ENCODE measurements at regions not wholly inside any gene's neighbourhood (a gene's known extent, or its start where the extent isn't known, plus 50 kb on each side); places are given as distances from the start of the nearest gene placed in this dataset.

DNA sequence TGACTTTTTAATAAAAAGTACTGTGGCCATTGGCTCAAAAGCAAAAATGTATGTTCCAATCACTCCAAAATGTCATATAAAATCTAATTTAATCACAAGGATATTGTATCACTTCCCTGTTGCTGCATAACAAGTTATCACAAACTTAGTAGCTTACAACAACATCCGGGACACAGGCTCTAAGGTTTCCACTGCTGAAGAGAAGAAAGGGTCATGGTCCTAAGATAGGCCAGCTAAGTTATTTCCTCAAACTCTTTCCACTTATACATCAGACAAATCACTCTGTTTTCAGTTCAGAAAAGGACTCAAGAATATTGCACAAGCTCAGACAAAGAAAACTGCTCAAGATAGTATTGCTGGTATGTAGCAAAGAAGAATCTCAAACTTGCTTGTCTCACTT, 78.5 kb upstream of the SULT1C3 start:
- no peak for DNase-seq (ENCODE audit: low read depth in 1 of 2, low spot score in 1 of 2)
- no peak for TF ChIP-seq JUND (IDR thresholded peaks at IDR 0.05; ENCODE audit: low read depth)
- in situ Hi-C loops (cut with HindIII; ENCODE audit: low pct_unique_long_range_greater_than_20kb, low sequenced_read_pairs) = no loop called here

DNA sequence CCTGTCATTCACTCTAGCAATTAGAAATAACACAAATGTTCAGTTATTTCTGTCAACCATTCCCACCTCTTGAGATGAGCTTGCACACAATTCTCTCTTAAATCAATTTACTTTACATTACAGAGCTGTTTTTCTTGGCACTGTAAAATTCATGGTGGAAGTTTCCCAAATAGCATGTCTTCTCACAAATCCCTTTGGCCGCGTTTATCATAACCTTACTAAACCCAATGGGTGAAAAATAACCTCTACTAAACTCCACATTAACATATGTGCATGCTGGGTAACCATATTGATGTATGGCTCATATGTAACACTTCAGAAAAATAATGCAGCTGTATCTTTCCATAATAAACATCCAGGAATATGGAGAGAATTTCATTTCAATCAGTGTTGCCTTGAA, 75.5 kb upstream of the SULT1C3 start:
- no peak for DNase-seq (ENCODE audit: low read depth in 1 of 2, low spot score in 1 of 2)
- in situ Hi-C loops (cut with HindIII; ENCODE audit: low pct_unique_long_range_greater_than_20kb, low sequenced_read_pairs) = no loop called here
- TF ChIP-seq JUND (IDR thresholded peaks at IDR 0.05; ENCODE audit: low read depth) = no peak

DNA sequence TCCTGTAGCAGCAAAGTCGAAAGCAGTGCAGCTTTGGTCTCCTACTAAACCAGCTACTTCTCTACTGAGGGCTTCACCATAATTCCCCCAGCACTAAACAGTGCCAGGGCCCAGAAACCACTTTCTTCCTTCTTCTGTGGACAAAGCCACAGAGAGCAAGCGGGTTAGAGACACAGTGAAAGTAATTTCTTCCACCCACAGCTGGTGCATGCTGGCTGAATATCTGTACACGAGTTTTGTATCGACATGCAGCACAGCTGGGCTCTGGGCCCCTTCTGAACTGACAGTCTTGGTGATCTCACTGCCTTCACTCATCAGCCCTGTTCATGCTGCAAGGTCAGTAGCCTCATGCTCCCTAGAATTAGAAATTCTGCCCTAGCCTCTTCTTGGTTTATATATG, 74.0 kb upstream of the SULT1C3 start:
- DNase-seq (ENCODE audit: low read depth in 1 of 2, low spot score in 1 of 2) = no peak
- no peak for TF ChIP-seq JUND (IDR thresholded peaks at IDR 0.05; ENCODE audit: low read depth)
- in situ Hi-C loops (cut with HindIII; ENCODE audit: low pct_unique_long_range_greater_than_20kb, low sequenced_read_pairs) = no loop called here

DNA sequence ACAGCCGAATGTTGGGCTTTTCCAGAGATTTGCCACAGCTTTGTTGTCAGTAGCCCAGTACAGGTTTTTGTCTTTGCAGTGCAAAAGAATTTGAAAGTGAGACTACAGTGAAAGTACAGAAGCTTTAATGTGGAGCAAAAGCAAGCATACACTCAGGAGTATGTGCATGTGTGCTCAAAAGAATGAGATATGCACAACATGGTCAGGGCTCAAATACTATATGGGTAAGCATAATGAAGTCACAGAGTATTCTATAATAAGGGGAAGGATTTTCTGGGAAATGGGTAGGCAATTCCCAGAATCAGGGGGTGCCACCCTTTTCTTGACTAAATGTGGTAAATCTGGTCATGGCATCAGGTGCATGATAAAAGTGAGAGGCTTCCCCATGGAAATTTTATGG, 72.1 kb upstream of the SULT1C3 start:
- in situ Hi-C loops (cut with HindIII; ENCODE audit: low pct_unique_long_range_greater_than_20kb, low sequenced_read_pairs) = no loop called here
- no peak for TF ChIP-seq JUND (IDR thresholded peaks at IDR 0.05; ENCODE audit: low read depth)
- no peak for DNase-seq (ENCODE audit: low read depth in 1 of 2, low spot score in 1 of 2)

- peak in 1 of 2 experiments; percentile 50 for DNase-seq (ENCODE audit: low read depth in 1 of 2, low spot score in 1 of 2)
- in situ Hi-C loops (cut with HindIII; ENCODE audit: low pct_unique_long_range_greater_than_20kb, low sequenced_read_pairs) = no loop called here
- no peak for TF ChIP-seq JUND (IDR thresholded peaks at IDR 0.05; ENCODE audit: low read depth)
Observed at GRCh38 chr2:108169982-108170625, 69.7 kb upstream of the SULT1C3 start.

GRCh38 chr2:108171657-108172056, 68.1 kb upstream of the SULT1C3 start:
- DNase-seq (ENCODE audit: low read depth in 1 of 2, low spot score in 1 of 2) = no peak
- in situ Hi-C loops (cut with HindIII; ENCODE audit: low pct_unique_long_range_greater_than_20kb, low sequenced_read_pairs) = no loop called here
- TF ChIP-seq JUND (IDR thresholded peaks at IDR 0.05; ENCODE audit: low read depth) = no peak

- DNase-seq (ENCODE audit: low read depth in 1 of 2, low spot score in 1 of 2) = peak in 1 of 2 experiments; percentile 49
- no peak for TF ChIP-seq JUND (IDR thresholded peaks at IDR 0.05; ENCODE audit: low read depth)
- in situ Hi-C loops (cut with HindIII; ENCODE audit: low pct_unique_long_range_greater_than_20kb, low sequenced_read_pairs) = no loop called here
Observed at GRCh38 chr2:108182489-108182888, 57.3 kb upstream of the SULT1C3 start.

- DNase-seq (ENCODE audit: low read depth in 1 of 2, low spot score in 1 of 2) = peak in 1 of 2 experiments; percentile 50
- in situ Hi-C loops (cut with HindIII; ENCODE audit: low pct_unique_long_range_greater_than_20kb, low sequenced_read_pairs) = no loop called here
- TF ChIP-seq JUND (IDR thresholded peaks at IDR 0.05; ENCODE audit: low read depth) = no peak
Observed at GRCh38 chr2:108184419-108184818, 55.3 kb upstream of the SULT1C3 start.

DNA sequence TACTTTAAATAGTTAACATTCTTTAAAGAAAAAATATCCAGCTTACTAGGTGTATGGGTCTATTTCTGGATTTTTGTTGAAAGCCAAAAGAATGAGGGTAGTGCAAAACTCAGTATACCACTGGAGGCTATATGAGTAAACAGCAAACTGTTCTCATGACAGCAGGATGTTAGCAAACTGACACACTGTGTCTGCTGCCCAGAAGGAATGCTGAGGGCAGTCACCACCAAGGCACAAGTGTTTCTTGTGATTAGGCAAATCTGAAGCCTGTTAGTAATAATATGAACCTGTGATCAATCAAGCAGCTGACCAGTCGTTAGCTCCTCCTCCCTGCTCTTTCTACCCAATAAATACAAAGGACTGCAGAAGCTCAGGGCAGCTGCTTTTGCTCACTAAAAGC, 50.5 kb upstream of the SULT1C3 start:
- in situ Hi-C loops (cut with HindIII; ENCODE audit: low pct_unique_long_range_greater_than_20kb, low sequenced_read_pairs) = no loop called here
- peak in 1 of 2 experiments; percentile 19 for DNase-seq (ENCODE audit: low read depth in 1 of 2, low spot score in 1 of 2)
- no peak for TF ChIP-seq JUND (IDR thresholded peaks at IDR 0.05; ENCODE audit: low read depth)
